ENCODE measurements at regions not wholly inside any gene's neighbourhood (a gene's known extent, or its start where the extent isn't known, plus 50 kb on each side); places are given as distances from the start of the nearest gene placed in this dataset.

DNA sequence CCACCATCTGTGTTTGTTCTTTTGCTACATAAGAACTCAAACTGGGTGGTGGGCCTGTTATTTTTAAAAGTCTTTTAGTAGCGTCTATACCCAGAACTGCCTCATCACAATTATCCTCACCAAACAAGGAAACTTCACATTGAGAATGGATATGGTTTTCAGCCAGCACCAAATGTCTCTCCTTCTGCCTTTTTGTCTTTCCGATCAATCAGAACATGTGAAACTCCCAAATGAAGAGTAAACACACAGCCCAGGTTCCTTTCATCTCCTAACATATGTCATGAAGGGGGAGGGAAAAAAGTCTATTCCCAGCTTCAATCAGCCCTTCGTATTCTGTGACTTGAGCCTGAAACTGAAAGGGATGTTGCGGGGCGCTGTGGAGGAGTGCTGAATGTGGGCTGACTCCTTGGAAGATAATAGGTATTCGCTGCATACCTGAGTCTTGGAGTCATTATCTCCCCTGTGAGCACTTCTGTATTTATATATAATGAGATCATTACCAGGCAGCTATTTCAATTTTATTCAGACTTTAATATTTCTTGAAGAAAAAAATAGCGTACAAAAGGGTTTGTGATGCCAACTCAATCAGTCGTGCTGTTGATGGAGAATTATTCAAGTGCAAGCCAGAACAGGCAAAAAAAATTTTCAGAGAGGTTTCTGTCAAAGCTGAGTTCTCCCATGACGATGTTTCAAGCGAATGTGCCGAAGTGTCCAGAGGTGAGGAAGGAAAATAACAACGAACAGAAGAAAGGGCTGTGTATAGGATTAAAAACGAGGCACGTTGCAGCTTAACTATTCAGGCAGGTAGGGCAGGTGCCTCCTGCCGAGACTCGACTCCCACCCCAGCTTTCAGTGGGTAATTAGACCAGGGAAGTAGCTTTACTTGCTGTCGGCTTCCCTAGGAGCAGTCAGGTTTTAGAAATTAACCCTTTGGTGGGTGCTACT lies 163.9 kb upstream of the NOCT start:
- no peak for DNase-seq

DNA sequence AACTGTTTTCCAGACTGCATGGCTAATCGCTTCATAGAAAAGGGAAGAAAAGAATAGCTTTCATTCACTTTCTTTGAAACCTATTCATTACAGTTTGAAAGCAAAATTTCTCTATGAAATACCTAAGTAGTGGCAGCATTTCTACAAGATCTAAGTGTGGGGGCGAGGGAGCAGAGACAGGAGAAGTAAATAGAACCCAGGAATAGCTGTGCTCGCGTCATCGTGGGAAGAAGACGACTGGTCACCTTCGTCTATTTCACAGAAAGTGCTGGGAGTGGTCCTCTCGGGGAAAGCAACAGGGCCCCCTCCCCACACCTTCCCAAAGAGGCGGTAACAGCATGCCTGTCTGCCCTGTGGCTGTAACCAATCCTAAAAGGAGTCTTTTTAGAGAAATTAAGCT lies 169.9 kb upstream of the NOCT start:
- no peak for DNase-seq

DNA sequence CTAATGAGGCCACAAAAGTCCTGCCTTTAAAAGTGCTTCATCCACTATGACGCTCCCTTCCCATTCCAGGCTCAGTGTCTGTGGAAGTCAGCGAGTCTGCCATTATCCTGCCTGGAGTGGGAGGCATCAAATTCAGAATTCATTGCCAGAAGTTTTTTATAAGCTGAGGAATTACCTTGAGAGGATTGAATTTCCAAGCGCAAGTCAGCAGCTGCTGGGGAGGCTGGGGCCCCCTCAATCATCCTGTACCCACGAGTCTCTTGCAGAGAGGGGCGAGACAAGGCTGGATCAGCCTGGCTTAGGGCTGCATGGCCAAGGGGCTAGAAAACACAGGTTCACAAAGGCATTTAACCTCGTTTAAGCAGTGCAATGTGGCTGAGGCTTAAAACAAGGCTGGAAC lies 170.5 kb upstream of the NOCT start:
- no peak for DNase-seq

DNA sequence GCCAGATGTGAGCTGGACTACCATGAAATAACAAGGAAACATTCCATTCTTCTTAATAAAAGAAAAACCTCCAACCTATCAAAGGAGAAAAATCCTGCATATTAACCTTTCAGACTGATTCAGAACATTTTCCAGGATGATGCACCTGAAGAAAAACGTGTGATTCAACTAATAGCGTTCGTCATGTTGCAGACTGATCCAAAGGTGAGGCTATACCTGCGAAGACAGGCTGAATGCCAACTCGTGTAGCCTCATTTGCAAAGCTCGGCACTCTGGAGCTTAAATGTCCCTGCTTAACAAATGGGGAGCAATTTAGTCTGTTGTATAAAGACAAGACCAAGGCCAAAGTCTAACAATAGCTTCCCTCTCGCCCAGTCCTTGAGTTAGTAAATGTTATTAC lies 172.0 kb upstream of the NOCT start:
- no peak for DNase-seq

DNA sequence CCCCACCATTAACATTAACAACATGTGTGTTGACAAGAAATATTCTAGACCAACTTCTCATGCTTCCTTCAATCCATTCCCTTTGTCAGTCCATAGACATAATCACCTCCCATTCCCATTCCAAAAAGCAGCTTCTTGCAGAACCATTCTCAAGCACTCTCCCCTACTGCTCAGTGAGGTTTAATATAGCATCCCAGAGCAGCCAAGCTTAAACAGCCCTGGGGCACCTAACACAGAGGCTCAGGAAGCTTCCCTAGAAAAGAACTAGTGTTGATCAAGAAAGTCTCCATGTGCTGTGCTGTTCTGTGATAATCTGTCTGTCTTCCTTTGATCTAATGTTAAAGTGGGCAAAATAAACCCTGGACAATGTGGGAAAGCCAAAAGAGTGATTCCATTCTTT lies 174.2 kb upstream of the NOCT start:
- no peak for DNase-seq

DNA sequence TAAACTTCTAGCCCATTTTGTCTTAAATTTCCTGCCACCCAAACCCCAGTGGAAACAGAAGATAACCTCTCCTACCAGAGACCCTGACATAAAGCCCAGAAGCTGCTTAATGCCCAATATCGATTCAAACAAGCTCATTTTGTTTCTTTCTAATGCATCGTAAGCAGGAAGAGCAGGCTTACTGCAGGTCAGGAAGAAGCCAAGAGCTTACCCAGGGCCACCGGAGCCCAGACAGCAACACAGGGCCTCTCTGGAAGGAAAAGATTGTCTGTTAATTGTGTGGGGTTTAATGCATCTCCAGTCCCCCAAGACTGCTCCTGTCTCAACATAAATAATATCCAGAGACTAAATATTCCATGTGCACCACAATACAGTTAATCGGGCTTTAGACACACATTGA lies 177.3 kb upstream of the NOCT start:
- DNase-seq = no peak

DNA sequence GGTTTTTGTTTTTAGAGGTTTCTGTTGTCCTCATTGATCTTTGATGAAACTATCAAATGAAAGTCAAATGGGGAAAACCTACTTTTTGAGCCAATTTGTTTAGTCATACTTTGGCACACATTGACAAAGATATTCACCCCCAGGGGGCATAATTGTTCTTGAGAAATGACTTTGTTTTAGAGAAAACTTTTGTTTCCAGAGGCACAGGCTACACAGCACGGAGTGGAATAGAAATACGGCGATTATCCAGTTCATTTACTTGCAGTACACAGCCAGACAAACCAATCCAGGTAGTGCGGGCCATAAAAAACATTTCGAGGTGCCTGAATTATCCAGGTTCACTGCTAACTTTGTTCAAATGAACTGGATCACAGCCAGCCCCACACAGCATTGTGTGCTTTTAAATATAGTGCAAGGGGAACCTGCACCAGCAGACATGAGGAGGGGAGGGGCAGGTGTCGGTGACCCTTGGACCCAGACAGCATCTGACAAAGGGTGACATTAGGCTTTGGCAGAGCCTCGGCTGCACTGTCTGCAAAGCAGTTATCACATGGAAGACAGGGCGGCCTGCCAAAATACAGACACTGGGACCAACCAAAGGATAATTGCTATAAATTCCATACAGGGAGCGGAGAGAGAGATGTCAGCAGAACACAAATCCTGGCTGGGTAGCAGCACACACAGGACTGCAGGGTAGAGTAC lies 179.6 kb upstream of the NOCT start:
- no peak for DNase-seq

DNA sequence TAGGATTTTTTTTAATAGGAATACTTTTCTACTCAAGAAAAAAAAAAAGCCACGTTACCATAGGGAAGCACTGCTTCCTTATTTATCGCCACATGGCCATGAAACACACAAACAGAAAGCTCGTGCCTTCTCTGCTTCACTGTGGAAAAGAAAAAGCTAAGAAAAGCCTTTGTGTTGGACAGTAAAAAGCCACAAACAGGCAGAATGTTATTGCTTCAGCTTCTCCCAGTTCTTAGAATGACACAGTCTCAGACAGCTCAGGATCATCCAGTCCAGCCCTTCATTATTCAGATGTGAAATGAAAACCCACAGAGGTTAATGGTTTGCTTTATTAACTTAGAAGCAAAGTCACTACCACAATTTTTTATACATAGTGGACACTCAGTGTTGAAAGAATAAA lies 181.6 kb upstream of the NOCT start:
- DNase-seq = no peak

DNA sequence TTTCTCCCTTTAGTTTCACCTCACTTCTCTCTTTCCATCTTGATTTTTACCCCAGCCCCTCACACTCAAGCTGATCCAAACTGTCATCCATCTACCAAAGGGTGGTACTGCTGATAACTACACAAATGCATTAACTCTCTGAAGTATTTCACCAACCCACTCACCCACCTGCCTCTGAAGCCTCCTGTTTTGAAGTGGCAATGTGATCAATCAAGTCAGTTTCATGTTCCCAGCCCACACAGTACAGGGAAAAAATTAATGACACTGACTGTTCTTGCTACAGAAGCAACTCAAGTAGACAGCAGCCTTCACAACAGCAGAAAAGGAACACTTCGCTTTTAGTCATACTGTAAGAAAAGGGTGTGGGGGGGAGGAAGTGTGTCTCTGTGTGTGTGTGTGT lies 183.0 kb upstream of the NOCT start:
- no peak for DNase-seq

DNA sequence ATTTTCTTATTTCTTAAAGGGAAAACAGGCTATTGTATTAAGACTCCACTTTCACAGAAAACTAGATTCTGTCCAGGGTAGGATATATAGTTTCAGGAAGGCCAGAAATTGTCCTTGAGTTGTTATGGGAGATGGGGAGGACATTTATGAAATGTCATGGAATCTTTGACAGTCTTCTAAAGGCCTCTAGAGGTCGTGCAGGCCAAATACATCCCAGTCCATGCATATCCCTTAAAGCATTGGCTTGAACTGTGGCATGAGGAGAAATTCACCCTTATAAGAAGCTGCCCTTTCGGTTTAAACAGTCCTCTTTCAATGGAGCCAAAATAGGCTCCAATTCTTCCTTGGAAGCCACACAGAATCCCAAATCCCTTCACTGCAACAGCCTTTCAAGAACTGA lies 183.6 kb upstream of the NOCT start:
- DNase-seq = no peak

DNA sequence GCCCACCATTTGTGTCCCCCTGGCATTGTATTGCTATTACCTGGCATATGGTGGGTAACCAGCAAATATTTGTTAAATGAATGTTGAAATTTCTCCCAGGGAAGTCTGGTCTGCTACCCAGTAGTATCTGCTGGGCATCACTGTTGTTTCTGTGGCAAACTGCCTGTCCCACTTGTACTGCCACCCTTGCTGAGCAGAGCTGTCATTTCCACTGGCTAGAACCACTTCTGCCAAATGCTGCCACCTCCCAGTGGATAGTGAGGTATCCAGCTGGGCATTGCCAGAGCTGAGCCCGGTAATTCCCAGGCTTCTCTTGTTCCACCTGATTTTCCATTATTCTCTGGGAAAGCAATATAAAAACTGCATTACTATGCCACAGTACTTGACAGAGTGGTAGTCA lies 186.7 kb upstream of the NOCT start:
- no peak for DNase-seq

DNA sequence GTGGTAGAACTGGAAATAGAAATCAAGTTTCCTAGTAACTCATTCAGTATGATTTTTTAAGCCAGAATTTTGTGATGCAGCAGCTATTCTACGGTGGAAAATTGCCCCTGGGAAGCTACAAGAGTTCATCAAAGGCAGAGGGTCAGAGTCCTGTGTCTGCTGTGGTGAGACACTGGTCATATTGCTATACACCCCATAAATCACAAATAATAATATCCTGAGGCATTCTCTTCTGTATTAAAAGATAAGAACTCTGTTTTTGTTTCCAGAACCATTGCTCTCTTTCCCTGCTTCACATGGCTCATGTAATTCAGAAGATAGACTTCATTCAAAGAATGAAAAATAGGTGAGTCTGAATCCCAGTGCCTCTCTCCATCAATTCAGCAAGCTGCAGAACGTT lies 188.8 kb upstream of the NOCT start:
- DNase-seq = no peak

DNA sequence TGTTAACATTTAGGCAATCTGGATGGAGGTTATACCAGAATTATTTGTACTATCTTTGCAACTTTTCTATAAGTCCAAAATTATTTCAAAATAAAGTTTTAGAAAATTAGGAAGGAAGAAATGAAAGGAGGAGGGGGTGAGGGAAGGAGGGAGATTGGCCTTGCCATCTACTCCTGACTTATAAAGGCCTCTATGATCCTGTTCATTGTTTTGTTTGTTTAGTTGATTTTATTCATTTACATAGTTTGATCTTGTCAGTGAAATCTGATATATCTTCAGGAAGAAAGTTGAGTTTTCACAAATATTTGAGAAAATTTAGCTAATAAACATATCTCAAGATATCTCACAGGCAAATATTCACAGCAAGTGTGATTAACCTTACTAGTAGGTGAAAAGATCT lies 189.3 kb upstream of the NOCT start:
- DNase-seq = no peak

DNA sequence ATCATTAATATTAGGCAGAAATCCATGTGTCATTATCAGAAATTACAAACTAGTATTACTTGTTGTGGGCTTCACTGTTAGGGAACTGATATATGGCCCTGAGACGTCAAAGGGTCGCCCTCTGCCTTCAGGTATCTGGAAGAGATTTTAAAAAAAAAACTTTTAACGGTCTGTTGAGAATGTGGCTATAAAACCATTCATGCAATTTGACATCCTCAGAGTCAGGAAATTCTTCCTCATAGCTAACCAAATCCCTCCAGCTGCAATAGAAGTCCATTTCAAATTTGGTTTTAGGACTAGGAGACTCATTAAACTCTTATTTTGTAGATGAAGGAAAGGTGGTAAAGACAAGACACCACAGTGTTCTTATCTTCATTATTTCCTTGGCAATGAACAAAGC lies 194.2 kb upstream of the NOCT start:
- no peak for DNase-seq

DNA sequence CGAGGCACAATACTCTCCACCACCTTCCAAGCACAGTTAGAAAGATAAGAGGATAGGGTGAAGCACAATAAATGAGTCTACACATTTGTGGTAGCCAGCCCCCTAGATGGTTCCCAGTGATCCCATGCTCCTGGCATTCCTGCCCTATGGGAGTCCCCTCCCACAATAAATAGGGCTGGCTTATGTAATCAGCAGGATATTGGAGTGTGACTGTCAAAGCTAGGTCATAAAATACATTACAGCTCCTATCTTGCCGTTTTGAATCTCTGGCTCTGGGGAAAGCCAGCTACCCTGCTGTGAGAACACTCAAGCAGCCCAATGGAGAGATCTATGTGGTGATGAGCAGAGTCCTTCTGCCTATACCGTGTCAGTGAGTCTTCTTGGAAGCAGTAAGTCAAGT lies 198.7 kb upstream of the NOCT start:
- no peak for DNase-seq

DNA sequence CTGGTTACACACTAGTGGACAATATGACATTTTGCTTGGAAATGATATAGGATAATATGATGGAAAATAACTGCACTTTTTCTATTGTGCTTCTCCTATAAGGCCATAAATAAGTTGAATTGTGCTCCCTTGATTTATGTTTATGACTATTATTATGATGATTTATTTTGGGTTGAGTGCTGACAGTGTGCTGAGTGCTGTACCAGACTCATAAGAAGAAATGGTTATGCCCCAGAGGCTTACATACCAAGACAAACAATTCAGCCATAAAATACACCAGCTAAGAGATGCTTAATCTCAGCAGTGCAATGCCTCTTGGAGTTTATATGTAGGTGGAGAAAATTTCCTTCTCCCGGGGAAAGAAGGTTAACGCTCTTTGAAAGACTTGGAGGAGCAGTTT lies 199.8 kb upstream of the NOCT start:
- DNase-seq = no peak

DNA sequence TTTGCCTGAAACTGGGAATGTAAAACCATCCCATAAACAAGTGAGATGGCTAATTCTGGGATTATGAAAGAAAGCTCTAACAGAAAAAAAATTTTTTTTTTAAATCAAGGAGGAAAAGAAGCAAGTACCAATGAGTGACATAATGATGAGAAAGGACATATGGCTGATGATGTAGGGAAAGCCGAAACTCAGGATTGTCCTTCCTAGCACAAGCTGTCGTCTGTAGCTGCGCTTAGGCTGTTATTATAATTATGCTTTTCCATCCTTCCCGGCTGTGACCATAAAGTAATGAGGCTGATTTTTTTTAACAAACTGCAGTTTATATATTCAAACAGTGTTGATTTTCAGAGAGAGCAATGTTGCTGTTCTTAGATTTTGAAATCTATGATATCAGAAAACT lies 209.8 kb upstream of the NOCT start:
- DNase-seq = no peak

DNA sequence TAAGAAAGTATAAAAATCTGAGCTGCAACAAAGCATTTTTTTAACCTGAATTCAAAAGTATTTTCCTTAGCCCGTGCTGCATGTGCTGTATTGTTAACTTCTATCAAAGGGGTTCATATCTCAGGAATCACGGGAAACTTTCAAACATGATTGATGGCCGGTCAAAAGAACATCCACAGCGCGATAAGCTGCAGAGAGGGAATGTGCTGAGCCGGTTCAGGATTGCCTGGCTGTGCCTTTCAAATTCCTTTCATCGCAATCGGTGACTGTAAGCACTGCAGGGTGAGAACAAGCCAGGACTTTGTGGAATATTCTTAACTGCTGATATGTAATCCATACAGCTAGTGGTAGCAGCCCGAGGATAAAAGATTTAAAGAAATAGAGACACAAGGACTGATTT lies 210.9 kb upstream of the NOCT start:
- DNase-seq = no peak

DNA sequence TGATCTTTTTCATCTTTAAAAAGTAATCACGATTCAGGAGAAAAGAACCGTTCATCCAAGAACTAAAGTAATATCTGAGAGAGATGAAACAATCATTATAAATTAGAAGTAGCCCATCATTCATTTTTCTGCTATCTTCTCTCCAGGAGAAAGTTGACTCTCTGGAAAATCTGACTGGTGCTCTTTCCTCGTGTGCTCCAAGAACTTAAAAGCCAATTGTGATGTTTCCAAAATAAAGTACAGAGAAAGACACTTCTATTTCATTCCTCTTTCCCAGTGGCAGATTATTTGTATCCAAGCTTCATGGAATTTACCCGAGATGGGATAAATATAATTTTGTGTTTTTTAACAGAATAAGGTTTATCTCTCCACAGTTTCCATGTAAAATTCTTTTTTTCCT lies 212.5 kb upstream of the NOCT start:
- DNase-seq = no peak

DNA sequence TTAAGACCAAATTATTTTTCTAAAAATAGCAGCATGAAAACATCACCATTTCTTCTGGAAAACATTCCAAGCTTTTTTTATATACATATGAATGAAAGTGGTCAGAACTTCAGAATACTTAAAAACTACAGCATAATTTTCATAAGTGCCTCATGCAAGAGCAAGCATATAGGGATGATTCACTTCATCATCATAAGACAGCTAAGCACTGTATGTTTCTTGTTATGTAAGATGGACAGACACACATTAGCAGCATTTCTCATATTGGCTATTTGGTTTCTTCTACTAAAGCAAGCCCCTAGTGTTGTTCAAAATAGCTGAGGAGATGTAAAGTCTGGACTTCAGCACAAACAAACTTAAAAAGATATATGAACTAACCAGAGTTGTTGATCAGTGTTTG lies 213.1 kb upstream of the NOCT start:
- DNase-seq = no peak

DNA sequence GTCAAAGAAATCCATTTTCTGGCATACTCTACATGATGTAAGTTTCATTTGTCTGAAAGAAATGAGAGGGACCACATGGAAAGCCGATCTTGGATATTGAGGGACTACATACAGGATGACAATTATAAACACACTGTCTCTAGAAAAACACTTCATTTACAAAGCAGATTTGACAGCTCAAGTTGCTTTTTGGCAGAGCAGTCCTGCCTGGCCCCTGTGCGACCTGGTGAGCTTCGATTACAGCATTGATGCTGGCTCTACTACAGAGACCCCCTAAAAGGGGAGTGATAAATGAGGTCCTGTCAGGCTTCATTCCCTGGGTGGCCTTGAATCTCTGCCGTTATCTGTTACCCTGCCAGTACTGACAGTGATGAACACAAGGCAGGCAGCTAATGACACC lies 215.2 kb upstream of the NOCT start:
- DNase-seq = no peak

DNA sequence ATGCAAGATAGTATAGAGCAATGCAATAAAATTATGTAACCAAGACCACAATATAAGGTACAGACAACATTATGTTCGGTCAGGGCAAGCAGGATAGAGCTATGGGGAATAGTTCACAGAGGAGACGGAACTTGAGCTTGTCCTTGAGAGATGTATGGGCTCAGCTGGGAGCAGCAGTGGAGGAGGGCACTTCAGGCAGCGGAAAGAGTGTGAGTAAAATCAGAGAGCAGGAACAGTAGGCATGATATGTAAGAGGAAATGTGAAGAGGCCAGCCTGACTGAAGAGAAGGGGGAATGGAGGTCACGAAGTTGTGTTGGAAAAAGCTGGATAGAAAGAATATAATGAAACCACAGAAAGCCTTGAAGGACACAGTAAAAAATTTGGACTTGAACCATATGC lies 217.2 kb upstream of the NOCT start:
- no peak for DNase-seq

DNA sequence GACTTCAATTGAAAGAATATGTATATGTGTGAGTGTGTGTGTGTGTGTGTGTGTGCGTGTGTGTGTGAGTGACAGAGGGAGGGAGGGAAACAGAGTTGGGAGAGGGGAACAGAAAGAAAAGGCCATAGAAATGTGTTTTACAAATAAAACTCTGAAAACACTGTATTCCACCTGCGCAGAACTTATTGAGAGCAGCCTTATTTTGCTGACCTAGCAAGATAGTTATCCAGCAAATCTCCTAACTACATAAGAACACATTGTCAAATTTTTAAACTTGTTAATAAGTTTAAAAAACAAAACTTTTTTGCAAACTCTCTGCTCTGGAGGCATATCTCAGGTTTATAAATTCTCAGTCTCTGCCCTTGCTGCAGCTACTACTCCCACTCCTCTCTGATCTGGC lies 217.9 kb upstream of the NOCT start:
- DNase-seq = no peak

DNA sequence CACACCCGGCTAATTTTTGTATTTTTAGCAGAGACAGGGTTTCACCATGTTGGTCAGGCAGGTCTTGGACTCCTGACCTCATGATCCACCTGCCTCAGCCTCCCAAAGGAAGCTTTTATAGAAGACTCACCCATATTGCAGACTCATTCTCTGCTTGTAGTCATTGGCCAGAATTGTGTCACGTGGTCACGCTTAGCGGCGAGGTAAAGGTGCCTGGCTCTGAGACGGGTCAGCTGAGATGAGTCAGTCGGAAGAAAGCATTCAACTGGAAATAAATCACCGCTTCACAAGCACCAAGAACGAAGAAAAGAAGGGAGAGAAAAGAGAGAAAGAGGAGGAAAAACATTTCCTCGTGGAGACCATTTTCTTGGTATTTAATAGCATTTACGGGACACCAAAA lies 218.8 kb upstream of the NOCT start:
- DNase-seq = no peak
